Breast epithelium (tissue), 3 donors: ENCODE measurements at regions not wholly inside any gene's neighbourhood (a gene's known extent, or its start where the extent isn't known, plus 50 kb on each side); places are given as distances from the start of the nearest gene placed in this dataset.

Experiments used
- POLR2AphosphoS5 ChIP-seq, 3 donors: sonication (generic); formaldehyde crosslinking; IDR thresholded peaks; one replicate each; pipeline ENCODE4 v1.6.1; 2017; ENCODE audit warnings: antibody characterized with exemption in 3 of 3
- TF ChIP-seq, protein P1 (sequence below), 3 donors: fragments of 450-650 bp; IDR thresholded peaks; one replicate each; pipeline ENCODE4 v1.5.1; 2016 to 2017; ENCODE audit warnings: antibody characterized with exemption in 3 of 3, mild to moderate bottlenecking in 3 of 3, moderate library complexity in 3 of 3

DNA sequence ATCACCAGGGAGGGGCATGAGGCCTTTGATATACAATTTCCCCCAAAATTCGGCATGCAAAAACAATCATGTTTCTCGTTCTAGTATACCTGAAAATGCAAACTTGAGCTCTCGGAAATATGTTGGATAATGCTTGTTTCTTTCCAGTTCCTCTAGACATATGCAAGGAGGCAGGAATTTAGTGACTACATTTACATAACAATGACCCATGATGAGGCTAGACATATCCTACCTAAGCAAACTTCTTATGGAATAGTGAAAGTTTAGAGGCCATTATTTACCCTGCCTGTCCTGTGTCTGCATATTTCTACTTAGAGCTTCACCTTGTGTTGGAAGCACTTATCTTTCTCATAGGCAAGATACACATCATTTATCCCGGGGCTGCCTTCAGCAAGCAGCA, 514.6 kb downstream of the KCNJ2 start:
- TF ChIP-seq, protein P1, sequence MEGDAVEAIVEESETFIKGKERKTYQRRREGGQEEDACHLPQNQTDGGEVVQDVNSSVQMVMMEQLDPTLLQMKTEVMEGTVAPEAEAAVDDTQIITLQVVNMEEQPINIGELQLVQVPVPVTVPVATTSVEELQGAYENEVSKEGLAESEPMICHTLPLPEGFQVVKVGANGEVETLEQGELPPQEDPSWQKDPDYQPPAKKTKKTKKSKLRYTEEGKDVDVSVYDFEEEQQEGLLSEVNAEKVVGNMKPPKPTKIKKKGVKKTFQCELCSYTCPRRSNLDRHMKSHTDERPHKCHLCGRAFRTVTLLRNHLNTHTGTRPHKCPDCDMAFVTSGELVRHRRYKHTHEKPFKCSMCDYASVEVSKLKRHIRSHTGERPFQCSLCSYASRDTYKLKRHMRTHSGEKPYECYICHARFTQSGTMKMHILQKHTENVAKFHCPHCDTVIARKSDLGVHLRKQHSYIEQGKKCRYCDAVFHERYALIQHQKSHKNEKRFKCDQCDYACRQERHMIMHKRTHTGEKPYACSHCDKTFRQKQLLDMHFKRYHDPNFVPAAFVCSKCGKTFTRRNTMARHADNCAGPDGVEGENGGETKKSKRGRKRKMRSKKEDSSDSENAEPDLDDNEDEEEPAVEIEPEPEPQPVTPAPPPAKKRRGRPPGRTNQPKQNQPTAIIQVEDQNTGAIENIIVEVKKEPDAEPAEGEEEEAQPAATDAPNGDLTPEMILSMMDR (IDR thresholded peaks at IDR 0.05): no peak
- TF ChIP-seq POLR2AphosphoS5 (IDR thresholded peaks at IDR 0.05): no peak
